ENCODE measurements at regions not wholly inside any gene's neighbourhood (a gene's known extent, or its start where the extent isn't known, plus 50 kb on each side); places are given as distances from the start of the nearest gene placed in this dataset.

GRCh38 chr1:5347726-5348125 is 644.5 kb downstream of the NPHP4 start:
- TF ChIP-seq CTCF (IDR thresholded peaks at IDR 0.05 in 4 of 5, conservative IDR thresholded peaks at IDR 0.05 in 1 of 5) (no peak), POLR2A (IDR thresholded peaks at IDR 0.05) (no peak)

Data from gastrocnemius medialis (tissue), 4 donors.